Neural cell (in vitro differentiated cells): ENCODE measurements at regions not wholly inside any gene's neighbourhood (a gene's known extent, or its start where the extent isn't known, plus 50 kb on each side); places are given as distances from the start of the nearest gene placed in this dataset.
A peak's percentile ranks its signal among the peaks of the same experiment; 100 is the strongest.

Experiments
- H2AFZ ChIP-seq: fragments of 200-600, 300-800 bp; sonication (generic), shearing (Covaris generic); 2 replicates; pipeline ENCODE4 v1.6.0; 2014; ENCODE audit warnings: low read depth, mild to moderate bottlenecking, antibody characterized with exemption, low read length, moderate library complexity
- H3F3A ChIP-seq: fragments of 200-600 bp; shearing (Covaris generic); 2 replicates; pipeline ENCODE4 v1.6.1; 2016; ENCODE audit warnings: mild to moderate bottlenecking, moderate library complexity, mixed read lengths, antibody characterized with exemption, low read length; ENCODE audit not compliant: insufficient read depth, poor library complexity, severe bottlenecking
- H3K27ac ChIP-seq: fragments of 200-600, 300-800 bp; sonication (generic), shearing (Covaris generic); 2 replicates; pipeline ENCODE4 v1.5.1; 2014; ENCODE audit warnings: mild to moderate bottlenecking, low read length, moderate library complexity
- H3K27me3 ChIP-seq: fragments of 300-800, 200-600 bp; sonication (generic), shearing (Covaris generic); 2 replicates; pipeline ENCODE4 v1.6.0; 2014; ENCODE audit warnings: mild to moderate bottlenecking, low read depth, low read length, moderate library complexity; ENCODE audit not compliant: insufficient read depth
- H3K36me3 ChIP-seq: fragments of 300-800, 200-600 bp; sonication (generic), shearing (Covaris generic); 2 replicates; pipeline ENCODE4 v1.5.1; 2014; ENCODE audit warnings: mild to moderate bottlenecking, antibody characterized with exemption, low read length, moderate library complexity; ENCODE audit not compliant: insufficient read depth
- H3K4me2 ChIP-seq: fragments of 300-800, 200-600 bp; sonication (generic), shearing (Covaris generic); 2 replicates; pipeline ENCODE4 v1.6.0; 2014; ENCODE audit warnings: mild to moderate bottlenecking, low read length
- H3K4me3 ChIP-seq: fragments of 300-800, 200-600 bp; sonication (generic), shearing (Covaris generic); 2 replicates; pipeline ENCODE4 v1.5.1; 2014; ENCODE audit warnings: mild to moderate bottlenecking, low read length, moderate library complexity
- H3K79me2 ChIP-seq: fragments of 200-600 bp; shearing (Covaris generic); replicated peaks from 2 replicates; pipeline ENCODE4 v1.6.0; 2014; ENCODE audit warnings: mild to moderate bottlenecking, low read length, moderate library complexity; ENCODE audit not compliant: insufficient read depth
- H3K9ac ChIP-seq: fragments of 300-800, 200-600 bp; sonication (generic), shearing (Covaris generic); 2 replicates; pipeline ENCODE4 v1.6.1; 2016; ENCODE audit warnings: mild to moderate bottlenecking, low read length, mixed read lengths
- H3K9me2 ChIP-seq: fragments of 200-600 bp; shearing (Covaris generic); 2 replicates; pipeline ENCODE4 v1.6.1; 2016; ENCODE audit warnings: mild to moderate bottlenecking, low read length, mixed read lengths; ENCODE audit not compliant: insufficient read depth
- H3K9me3 ChIP-seq: fragments of 200-600, 300-800 bp; sonication (generic), shearing (Covaris generic); 2 replicates; pipeline ENCODE4 v1.6.1; 2016; ENCODE audit warnings: mild to moderate bottlenecking, mixed run types, low read length, moderate library complexity, mixed read lengths
- H4K20me1 ChIP-seq: fragments of 200-600 bp; shearing (Covaris generic); 2 replicates; pipeline ENCODE4 v1.6.1; 2016; ENCODE audit warnings: mild to moderate bottlenecking, mixed run types; ENCODE audit not compliant: insufficient read depth
- EP300 ChIP-seq: fragments of 450-650 bp; conservative IDR thresholded peaks from 2 replicates; pipeline ENCODE4 v1.6.1; 2014; ENCODE audit warnings: antibody characterized with exemption, mild to moderate bottlenecking, moderate library complexity; ENCODE audit not compliant: poor library complexity, severe bottlenecking
- EZH2 ChIP-seq: fragments of 200-600, 300-800 bp; shearing (Covaris generic), sonication (generic); IDR thresholded peaks from 2 replicates; pipeline ENCODE4 v1.6.1; 2014; ENCODE audit warnings: antibody characterized with exemption, low read length, borderline replicate concordance, mild to moderate bottlenecking; ENCODE audit not compliant: insufficient read depth, poor library complexity, severe bottlenecking
- MXI1 ChIP-seq: fragments of 450-650 bp; conservative IDR thresholded peaks from 2 replicates; pipeline ENCODE4 v1.6.1; 2014; ENCODE audit warnings: antibody characterized with exemption, mild to moderate bottlenecking; ENCODE audit not compliant: poor library complexity, severe bottlenecking
- POLR2AphosphoS5 ChIP-seq: IDR thresholded peaks from 2 replicates; pipeline ENCODE4 v1.6.1; 2012
- RAD21 ChIP-seq: fragments of 450-650 bp; conservative IDR thresholded peaks from 2 replicates; pipeline ENCODE4 v1.6.1; 2014; ENCODE audit warnings: antibody characterized with exemption, mild to moderate bottlenecking, moderate library complexity
- SMC3 ChIP-seq: fragments of 450-650 bp; conservative IDR thresholded peaks from 2 replicates; pipeline ENCODE4 v1.6.1; 2014; ENCODE audit warnings: antibody characterized with exemption, mild to moderate bottlenecking, moderate library complexity; ENCODE audit not compliant: poor library complexity
- TAF1 ChIP-seq: IDR thresholded peaks from 2 replicates; pipeline ENCODE4 v1.6.1; 2012; ENCODE audit warnings: low read depth
- TF ChIP-seq, protein P1 (sequence below): IDR thresholded peaks from 2 replicates; pipeline ENCODE4 v1.6.1; 2012; ENCODE audit warnings: borderline replicate concordance
- TF ChIP-seq, protein P2 (sequence below): fragments of 450-650 bp; IDR thresholded peaks from 2 replicates; pipeline ENCODE4 v1.5.1; 2014; ENCODE audit warnings: antibody characterized with exemption, mild to moderate bottlenecking, moderate library complexity; ENCODE audit not compliant: poor library complexity, severe bottlenecking

DNA sequence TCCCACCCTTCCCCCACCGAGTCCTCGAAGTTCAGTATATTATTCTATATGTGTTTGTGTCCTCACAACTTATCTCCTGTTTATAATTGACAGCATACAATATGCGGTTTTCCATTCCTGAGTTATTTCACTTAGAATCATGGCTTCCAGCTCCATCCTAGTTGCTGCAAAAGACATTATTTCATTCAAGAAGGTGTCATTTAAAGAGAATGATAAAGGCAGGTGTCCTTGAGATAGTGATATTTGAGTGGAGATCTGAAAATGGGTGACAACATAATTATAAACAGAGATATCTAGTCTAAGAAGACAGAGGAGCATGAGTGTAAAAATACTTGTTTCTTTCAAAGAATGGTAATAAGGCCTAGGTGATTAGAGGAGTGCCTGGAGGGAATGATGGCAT is 876.8 kb downstream of the SLC6A15 start:
- Histone ChIP-seq H3K9me3 (no peaks in the 10 kb centered on the region), H2AFZ (no peak overlapping the region), H4K20me1 (no peaks in the 10 kb centered on the region), H3K79me2 (no peaks in the 10 kb centered on the region), H3K4me3 (no peak overlapping the region), H3F3A (no peaks in the 10 kb centered on the region), H3K9ac (no peak overlapping the region), H3K4me2 (no peak overlapping the region), H3K27me3 (no peaks in the 10 kb centered on the region), H3K27ac (peak overlapping the region; percentile 38), H3K9me2 (no peaks in the 10 kb centered on the region), H3K36me3 (no peaks in the 10 kb centered on the region)
- TF ChIP-seq, protein P1, sequence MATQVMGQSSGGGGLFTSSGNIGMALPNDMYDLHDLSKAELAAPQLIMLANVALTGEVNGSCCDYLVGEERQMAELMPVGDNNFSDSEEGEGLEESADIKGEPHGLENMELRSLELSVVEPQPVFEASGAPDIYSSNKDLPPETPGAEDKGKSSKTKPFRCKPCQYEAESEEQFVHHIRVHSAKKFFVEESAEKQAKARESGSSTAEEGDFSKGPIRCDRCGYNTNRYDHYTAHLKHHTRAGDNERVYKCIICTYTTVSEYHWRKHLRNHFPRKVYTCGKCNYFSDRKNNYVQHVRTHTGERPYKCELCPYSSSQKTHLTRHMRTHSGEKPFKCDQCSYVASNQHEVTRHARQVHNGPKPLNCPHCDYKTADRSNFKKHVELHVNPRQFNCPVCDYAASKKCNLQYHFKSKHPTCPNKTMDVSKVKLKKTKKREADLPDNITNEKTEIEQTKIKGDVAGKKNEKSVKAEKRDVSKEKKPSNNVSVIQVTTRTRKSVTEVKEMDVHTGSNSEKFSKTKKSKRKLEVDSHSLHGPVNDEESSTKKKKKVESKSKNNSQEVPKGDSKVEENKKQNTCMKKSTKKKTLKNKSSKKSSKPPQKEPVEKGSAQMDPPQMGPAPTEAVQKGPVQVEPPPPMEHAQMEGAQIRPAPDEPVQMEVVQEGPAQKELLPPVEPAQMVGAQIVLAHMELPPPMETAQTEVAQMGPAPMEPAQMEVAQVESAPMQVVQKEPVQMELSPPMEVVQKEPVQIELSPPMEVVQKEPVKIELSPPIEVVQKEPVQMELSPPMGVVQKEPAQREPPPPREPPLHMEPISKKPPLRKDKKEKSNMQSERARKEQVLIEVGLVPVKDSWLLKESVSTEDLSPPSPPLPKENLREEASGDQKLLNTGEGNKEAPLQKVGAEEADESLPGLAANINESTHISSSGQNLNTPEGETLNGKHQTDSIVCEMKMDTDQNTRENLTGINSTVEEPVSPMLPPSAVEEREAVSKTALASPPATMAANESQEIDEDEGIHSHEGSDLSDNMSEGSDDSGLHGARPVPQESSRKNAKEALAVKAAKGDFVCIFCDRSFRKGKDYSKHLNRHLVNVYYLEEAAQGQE = peak; percentile 68
- TF ChIP-seq EP300 (peak; percentile 95), MXI1 (no peak), SMC3 (no peak), POLR2AphosphoS5 (peak; percentile 68)

DNA sequence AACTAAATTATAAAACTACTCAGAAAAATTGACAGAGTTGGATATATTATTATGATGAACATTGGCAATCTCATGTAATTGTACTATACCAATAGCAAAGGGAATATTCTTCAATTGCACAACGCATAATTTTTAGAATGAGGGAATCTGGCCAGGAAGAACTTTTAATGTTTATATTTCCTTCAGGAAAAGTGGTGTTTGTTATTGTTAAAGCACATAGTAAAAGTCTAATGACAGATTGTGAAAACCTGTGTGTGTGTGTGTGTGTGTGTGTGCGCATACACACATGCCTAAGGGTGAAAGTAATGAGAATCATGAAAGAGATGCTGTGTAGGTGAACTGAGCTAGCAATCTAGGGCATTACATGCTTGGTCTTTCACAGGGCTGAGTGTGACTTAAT is 877.7 kb downstream of the SLC6A15 start:
- H3K9me3 ChIP-seq = no peaks in the 10 kb centered on the region
- H3K4me2 ChIP-seq = no peak overlapping the region
- no peak overlapping the region for H2AFZ ChIP-seq
- H4K20me1 ChIP-seq = no peaks in the 10 kb centered on the region
- H3K9me2 ChIP-seq = no peaks in the 10 kb centered on the region
- no peak overlapping the region for H3K9ac ChIP-seq
- H3K4me3 ChIP-seq = no peak overlapping the region
- TF ChIP-seq RAD21 (no peak), EP300 (no peak), POLR2AphosphoS5 (no peak), SMC3 (no peak), TAF1 (no peak), MXI1 (no peak), EZH2 (no peak)
- TF ChIP-seq, protein P2, sequence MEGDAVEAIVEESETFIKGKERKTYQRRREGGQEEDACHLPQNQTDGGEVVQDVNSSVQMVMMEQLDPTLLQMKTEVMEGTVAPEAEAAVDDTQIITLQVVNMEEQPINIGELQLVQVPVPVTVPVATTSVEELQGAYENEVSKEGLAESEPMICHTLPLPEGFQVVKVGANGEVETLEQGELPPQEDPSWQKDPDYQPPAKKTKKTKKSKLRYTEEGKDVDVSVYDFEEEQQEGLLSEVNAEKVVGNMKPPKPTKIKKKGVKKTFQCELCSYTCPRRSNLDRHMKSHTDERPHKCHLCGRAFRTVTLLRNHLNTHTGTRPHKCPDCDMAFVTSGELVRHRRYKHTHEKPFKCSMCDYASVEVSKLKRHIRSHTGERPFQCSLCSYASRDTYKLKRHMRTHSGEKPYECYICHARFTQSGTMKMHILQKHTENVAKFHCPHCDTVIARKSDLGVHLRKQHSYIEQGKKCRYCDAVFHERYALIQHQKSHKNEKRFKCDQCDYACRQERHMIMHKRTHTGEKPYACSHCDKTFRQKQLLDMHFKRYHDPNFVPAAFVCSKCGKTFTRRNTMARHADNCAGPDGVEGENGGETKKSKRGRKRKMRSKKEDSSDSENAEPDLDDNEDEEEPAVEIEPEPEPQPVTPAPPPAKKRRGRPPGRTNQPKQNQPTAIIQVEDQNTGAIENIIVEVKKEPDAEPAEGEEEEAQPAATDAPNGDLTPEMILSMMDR = no peak
- TF ChIP-seq, protein P1 = no peak
- H3K27ac ChIP-seq = peak overlapping the region; percentile 38
- no peaks in the 10 kb centered on the region for H3K36me3 ChIP-seq
- H3K27me3 ChIP-seq = no peaks in the 10 kb centered on the region
- no peaks in the 10 kb centered on the region for H3K79me2 ChIP-seq
- no peaks in the 10 kb centered on the region for H3F3A ChIP-seq
